ENCODE measurements at regions not wholly inside any gene's neighbourhood (a gene's known extent, or its start where the extent isn't known, plus 50 kb on each side); places are given as distances from the start of the nearest gene placed in this dataset.

DNA sequence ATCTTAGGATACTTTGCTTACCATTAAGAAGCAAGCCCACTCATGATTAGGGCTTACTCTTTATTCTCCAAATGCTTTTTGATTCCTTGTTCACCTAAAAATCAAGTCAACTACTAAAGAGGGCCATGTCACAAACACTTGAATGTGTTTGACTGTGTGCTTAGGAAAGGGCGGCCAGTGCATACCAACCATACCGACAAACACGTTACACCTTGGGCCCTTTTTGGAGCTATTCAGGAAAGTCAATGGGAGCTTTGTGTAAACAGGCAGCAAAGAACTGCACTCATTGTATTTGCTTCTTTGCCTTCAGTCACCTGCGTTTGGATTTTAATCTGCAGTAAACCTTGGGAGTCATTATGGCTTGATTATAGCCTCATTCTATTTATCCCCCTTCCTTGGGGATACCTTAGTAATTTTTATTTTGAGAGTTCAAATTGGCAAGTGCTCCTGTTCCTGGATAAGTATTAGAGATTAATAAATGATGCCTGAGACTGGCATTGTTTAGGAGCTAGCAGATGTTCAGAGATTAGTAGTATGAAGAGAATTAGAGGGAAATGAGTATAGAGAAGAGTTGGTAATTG lies 102.6 kb upstream of the HDGFL1 start:
- TF ChIP-seq, protein P1, sequence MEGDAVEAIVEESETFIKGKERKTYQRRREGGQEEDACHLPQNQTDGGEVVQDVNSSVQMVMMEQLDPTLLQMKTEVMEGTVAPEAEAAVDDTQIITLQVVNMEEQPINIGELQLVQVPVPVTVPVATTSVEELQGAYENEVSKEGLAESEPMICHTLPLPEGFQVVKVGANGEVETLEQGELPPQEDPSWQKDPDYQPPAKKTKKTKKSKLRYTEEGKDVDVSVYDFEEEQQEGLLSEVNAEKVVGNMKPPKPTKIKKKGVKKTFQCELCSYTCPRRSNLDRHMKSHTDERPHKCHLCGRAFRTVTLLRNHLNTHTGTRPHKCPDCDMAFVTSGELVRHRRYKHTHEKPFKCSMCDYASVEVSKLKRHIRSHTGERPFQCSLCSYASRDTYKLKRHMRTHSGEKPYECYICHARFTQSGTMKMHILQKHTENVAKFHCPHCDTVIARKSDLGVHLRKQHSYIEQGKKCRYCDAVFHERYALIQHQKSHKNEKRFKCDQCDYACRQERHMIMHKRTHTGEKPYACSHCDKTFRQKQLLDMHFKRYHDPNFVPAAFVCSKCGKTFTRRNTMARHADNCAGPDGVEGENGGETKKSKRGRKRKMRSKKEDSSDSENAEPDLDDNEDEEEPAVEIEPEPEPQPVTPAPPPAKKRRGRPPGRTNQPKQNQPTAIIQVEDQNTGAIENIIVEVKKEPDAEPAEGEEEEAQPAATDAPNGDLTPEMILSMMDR (IDR thresholded peaks at IDR 0.05), result no peak
- TF ChIP-seq POLR2A (IDR thresholded peaks at IDR 0.05), result no peak
